Esophagus muscularis mucosa (tissue), 4 donors: ENCODE measurements at regions not wholly inside any gene's neighbourhood (a gene's known extent, or its start where the extent isn't known, plus 50 kb on each side); places are given as distances from the start of the nearest gene placed in this dataset.

Experiments
- DNase-seq: peaks from one replicate; pipeline ENCODE4 v3.0.0-alpha.2; 2017; ENCODE audit errors: extremely low spot score
- H3K27ac ChIP-seq, 4 donors: fragments of 200-600 bp; sonication (generic); replicated peaks in 1 of 4; 1 replicate in 3 of 4; 2 replicates in 1 of 4; pipeline ENCODE4 v1.5.1; 2016 to 2019; ENCODE audit warnings: mild to moderate bottlenecking in 1 of 4
- H3K27me3 ChIP-seq, 4 donors: fragments of 200-600 bp; sonication (generic); one replicate each; pipeline versions ENCODE4 v1.5.1 to v1.6.0; 2016 to 2019
- H3K36me3 ChIP-seq, 4 donors: fragments of 200-600 bp; sonication (generic); one replicate each; pipeline ENCODE4 v1.5.1; 2016 to 2019
- H3K4me1 ChIP-seq, 4 donors: fragments of 200-600 bp; sonication (generic); one replicate each; pipeline ENCODE4 v1.5.1; 2016 to 2019
- H3K4me3 ChIP-seq, 4 donors: fragments of 200-600 bp; sonication (generic); 1 replicate in 2 of 4; 2 replicates in 2 of 4; pipeline ENCODE4 v1.5.1; 2016 to 2019; ENCODE audit warnings: mild to moderate bottlenecking in 4 of 4, moderate library complexity in 1 of 4
- H3K9me3 ChIP-seq, 4 donors: fragments of 200-600 bp; sonication (generic); 1 replicate in 3 of 4; 2 replicates in 1 of 4; pipeline ENCODE4 v1.5.1; 2016 to 2019
- CTCF ChIP-seq, 3 experiments: fragments of 200-600 bp in 2 of 3; fragments of 450-650 bp in 1 of 3; sonication (generic) in 2 of 3; IDR thresholded peaks; one replicate each; pipeline ENCODE4 v1.5.1; 2017 to 2019; ENCODE audit warnings: antibody characterized with exemption in 3 of 3, mild to moderate bottlenecking in 2 of 3, moderate library complexity in 1 of 3
- EP300 ChIP-seq: sonication (generic); formaldehyde crosslinking; IDR thresholded peaks from one replicate; pipeline ENCODE4 v1.6.1; 2017; ENCODE audit warnings: antibody characterized with exemption
- POLR2A ChIP-seq: fragments of 450-650 bp; IDR thresholded peaks from one replicate; pipeline ENCODE4 v1.6.1; 2017; ENCODE audit warnings: antibody characterized with exemption, moderate library complexity, mild to moderate bottlenecking, low read depth
- POLR2AphosphoS5 ChIP-seq, 2 donors: sonication (generic); formaldehyde crosslinking; IDR thresholded peaks; one replicate each; pipeline ENCODE4 v1.6.1; 2017; ENCODE audit warnings: antibody characterized with exemption in 2 of 2
- WGBS: methylation state at CpG from one replicate; pipeline ENCODE4 v1.1.5; 2018; 5-methylcytosine and 5-hydroxymethylcytosine counted together
- intact Hi-C: fragments of 100-400 bp; cut with DNase I; formaldehyde crosslinking; loops from one replicate; pipeline ENCODE4 v1.15.1; 2023

DNA sequence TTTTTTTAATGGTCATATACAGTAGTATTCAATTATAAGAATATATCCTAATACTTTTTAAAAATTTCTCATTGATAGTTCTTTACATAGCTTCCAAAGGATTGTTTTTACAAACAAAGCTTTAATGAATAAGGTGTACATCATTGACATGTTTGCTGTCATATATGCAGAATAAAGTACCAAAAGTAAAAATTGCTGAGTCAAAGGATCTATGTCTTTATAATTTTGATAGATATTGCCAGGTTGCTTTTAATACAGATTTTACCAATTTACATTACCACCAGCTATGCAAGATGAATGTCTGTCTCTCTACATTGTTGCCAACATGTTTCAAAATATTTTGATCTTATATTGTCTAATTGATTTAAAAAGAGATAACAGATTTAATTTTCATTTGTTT lies 173.9 kb upstream of the FAM78B start:
- TF ChIP-seq POLR2A (no peak), CTCF (IDR thresholded peaks at IDR 0.05) (no peak), EP300 (no peak), POLR2AphosphoS5 (IDR thresholded peaks at IDR 0.05) (no peak)
- DNase-seq = no peak
- H3K9me3 ChIP-seq = no peaks in the 10 kb centered on the region
- H3K36me3 ChIP-seq = no peaks in the 10 kb centered on the region
- no peak overlapping the region for H3K27ac ChIP-seq
- no peaks in the 10 kb centered on the region for H3K27me3 ChIP-seq
- intact Hi-C loops = no loop called here
- no peaks in the 10 kb centered on the region for H3K4me1 ChIP-seq
- H3K4me3 ChIP-seq = no peak overlapping the region

- Histone ChIP-seq H3K27me3 (no peaks in the 10 kb centered on the region), H3K4me1 (no peaks in the 10 kb centered on the region), H3K27ac (no peak overlapping the region), H3K9me3 (peaks cover 0 to 15% (median 0%) of the 10 kb centered on the region in 4 donors), H3K4me3 (no peak overlapping the region), H3K36me3 (no peaks in the 10 kb centered on the region)
- DNase-seq = peak; percentile 5
- TF ChIP-seq POLR2AphosphoS5 (IDR thresholded peaks at IDR 0.05) (no peak), CTCF (IDR thresholded peaks at IDR 0.05) (no peak), EP300 (no peak), POLR2A (no peak)
- 93% methylated on average over 13 of the region's 22 CpGs for WGBS
- intact Hi-C loops = no loop called here
Observed at GRCh38 chr1:166343276-166343675, 176.5 kb upstream of the FAM78B start.

GRCh38 chr1:166350490-166350889 lies 183.7 kb upstream of the FAM78B start:
- 50% methylated on average over 5 of the region's 5 CpGs for WGBS
- Histone ChIP-seq H3K36me3 (no peaks in the 10 kb centered on the region), H3K9me3 (peaks cover 0 to 15% (median 0%) of the 10 kb centered on the region in 4 donors), H3K4me3 (no peak overlapping the region), H3K4me1 (no peaks in the 10 kb centered on the region), H3K27me3 (no peaks in the 10 kb centered on the region), H3K27ac (no peak overlapping the region)
- intact Hi-C loops = no loop called here
- no peak for DNase-seq
- TF ChIP-seq EP300 (no peak), POLR2AphosphoS5 (IDR thresholded peaks at IDR 0.05) (no peak), CTCF (IDR thresholded peaks at IDR 0.05) (no peak), POLR2A (no peak)

DNA sequence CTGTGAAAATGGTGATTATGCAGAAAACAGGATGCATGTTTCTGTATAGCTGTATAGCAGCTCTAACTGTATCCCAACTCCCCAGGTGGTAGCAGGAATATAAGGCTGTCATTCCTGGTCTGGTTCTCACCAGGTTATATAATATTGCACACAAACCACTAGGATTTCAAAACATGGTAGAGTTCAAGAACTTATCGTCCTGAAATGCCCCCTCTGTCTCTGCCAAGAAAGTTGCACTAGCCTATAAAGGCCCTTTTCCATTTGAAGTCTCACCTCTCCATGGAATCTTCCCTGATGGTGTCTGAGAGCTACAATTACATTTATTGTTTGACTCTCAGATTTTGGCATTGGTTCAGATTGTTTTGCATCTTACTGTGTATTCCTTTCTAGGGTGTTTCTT lies 184.9 kb upstream of the FAM78B start:
- WGBS = 82% methylated on average over 1 of the region's 1 CpG
- intact Hi-C loops = no loop called here
- no peak overlapping the region for H3K27ac ChIP-seq
- no peak for DNase-seq
- peaks cover 0 to 10% (median 0%) of the 10 kb centered on the region in 4 donors for H3K9me3 ChIP-seq
- H3K27me3 ChIP-seq = no peaks in the 10 kb centered on the region
- H3K36me3 ChIP-seq = no peaks in the 10 kb centered on the region
- TF ChIP-seq POLR2A (no peak), POLR2AphosphoS5 (IDR thresholded peaks at IDR 0.05) (no peak), EP300 (no peak), CTCF (IDR thresholded peaks at IDR 0.05) (no peak)
- no peak overlapping the region for H3K4me3 ChIP-seq
- H3K4me1 ChIP-seq = no peaks in the 10 kb centered on the region

DNA sequence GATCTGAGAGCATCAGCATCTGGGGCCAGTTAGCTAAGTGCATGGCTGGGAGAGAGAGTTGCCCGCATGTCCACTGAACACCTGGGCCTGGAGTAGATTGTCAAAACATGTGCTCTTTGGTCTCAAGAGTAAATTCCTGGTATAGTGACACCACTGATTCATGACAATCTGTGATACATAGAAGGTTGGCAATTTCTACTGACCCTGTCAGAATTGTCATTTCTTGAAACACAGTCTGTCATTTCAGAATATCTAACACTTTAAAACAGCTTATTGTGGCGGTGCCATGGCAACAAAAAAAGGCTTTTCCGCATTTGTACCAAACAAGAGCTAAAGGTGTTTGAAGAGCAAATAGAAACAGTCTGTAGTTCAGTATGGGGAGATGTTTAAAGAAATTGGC lies 186.4 kb upstream of the FAM78B start:
- 84% methylated on average over 3 of the region's 3 CpGs for WGBS
- intact Hi-C loops = no loop called here

More for the DNA sequence above, 186.4 kb upstream of the FAM78B start:
- Histone ChIP-seq H3K27ac (no peak overlapping the region), H3K36me3 (no peaks in the 10 kb centered on the region), H3K4me1 (no peaks in the 10 kb centered on the region), H3K9me3 (no peaks in the 10 kb centered on the region), H3K27me3 (no peaks in the 10 kb centered on the region), H3K4me3 (no peak overlapping the region)
- TF ChIP-seq EP300 (no peak), POLR2A (no peak), POLR2AphosphoS5 (IDR thresholded peaks at IDR 0.05) (no peak), CTCF (IDR thresholded peaks at IDR 0.05) (no peak)
- no peak for DNase-seq
